Neuron (in vitro differentiated cells): ENCODE measurements at regions not wholly inside any gene's neighbourhood (a gene's known extent, or its start where the extent isn't known, plus 50 kb on each side); places are given as distances from the start of the nearest gene placed in this dataset.
A peak's percentile ranks its signal among the peaks of the same experiment; 100 is the strongest.
"Not testable (repeated sequence)": the region's sequence is repeated elsewhere in the genome, so short reads cannot be mapped to it uniquely, and the experiment has no call there.

Experiments
- H2AFZ ChIP-seq: one replicate; pipeline ENCODE4 v1.6.1; 2013; ENCODE audit warnings: low read depth, mild to moderate bottlenecking, inconsistent platforms, low read length, moderate library complexity
- H3K27me3 ChIP-seq: one replicate; pipeline ENCODE4 v1.6.1; 2013; ENCODE audit warnings: low read length; ENCODE audit not compliant: insufficient read depth
- H3K36me3 ChIP-seq: one replicate; pipeline ENCODE4 v1.6.1; 2013; ENCODE audit warnings: low read length; ENCODE audit not compliant: insufficient read depth
- H3K4me1 ChIP-seq: one replicate; pipeline ENCODE4 v1.6.1; 2013; ENCODE audit warnings: low read length; ENCODE audit not compliant: insufficient read depth
- H3K4me3 ChIP-seq: 2 replicates; pipeline ENCODE4 v1.5.1; 2013; ENCODE audit warnings: mild to moderate bottlenecking, low read length, moderate library complexity
- H3K9me3 ChIP-seq: one replicate; pipeline ENCODE4 v1.6.1; 2013; ENCODE audit warnings: low read length

- H3K4me3 ChIP-seq, result no peak overlapping the region
- H3K27me3 ChIP-seq, result no peaks in the 10 kb centered on the region
- no peaks in the 10 kb centered on the region for H3K36me3 ChIP-seq
- no peaks in the 10 kb centered on the region for H3K9me3 ChIP-seq
- no peaks in the 10 kb centered on the region for H3K4me1 ChIP-seq
- no peak overlapping the region for H2AFZ ChIP-seq
Observed at GRCh38 chr12:27133022-27133590, 50.7 kb upstream of the C12orf71 start.

GRCh38 chr12:27140478-27140969, 58.1 kb upstream of the C12orf71 start:
- Histone ChIP-seq H3K4me1 (no peaks in the 10 kb centered on the region), H2AFZ (no peak overlapping the region), H3K36me3 (no peaks in the 10 kb centered on the region), H3K4me3 (no peak overlapping the region), H3K27me3 (no peaks in the 10 kb centered on the region), H3K9me3 (no peaks in the 10 kb centered on the region)

- H3K36me3 ChIP-seq, result no peaks in the 10 kb centered on the region
- H2AFZ ChIP-seq, result no peak overlapping the region
- no peaks in the 10 kb centered on the region for H3K27me3 ChIP-seq
- no peaks in the 10 kb centered on the region for H3K4me1 ChIP-seq
- no peaks in the 10 kb centered on the region for H3K9me3 ChIP-seq
- no peak overlapping the region for H3K4me3 ChIP-seq
Observed at GRCh38 chr12:27142101-27142721, 59.8 kb upstream of the C12orf71 start.

GRCh38 chr12:27143256-27144069, 61.1 kb upstream of the C12orf71 start:
- Histone ChIP-seq H3K27me3 (no peaks in the 10 kb centered on the region), H3K4me3 (no peak overlapping the region), H2AFZ (no peak overlapping the region), H3K9me3 (no peaks in the 10 kb centered on the region), H3K36me3 (no peaks in the 10 kb centered on the region), H3K4me1 (no peaks in the 10 kb centered on the region)

- not testable (repeated sequence) for H3K36me3 ChIP-seq, H3K9me3 ChIP-seq, H3K4me1 ChIP-seq, H2AFZ ChIP-seq, H3K27me3 ChIP-seq, H3K4me3 ChIP-seq
Observed at GRCh38 chr12:27145725-27146124, 63.3 kb upstream of the C12orf71 start.

GRCh38 chr12:27148373-27148772, 66.0 kb upstream of the C12orf71 start:
- Histone ChIP-seq H3K4me1 (no peaks in the 10 kb centered on the region), H3K9me3 (no peaks in the 10 kb centered on the region), H3K4me3 (no peak overlapping the region)

GRCh38 chr12:27148791-27149190, 66.4 kb upstream of the C12orf71 start:
- no peak overlapping the region for H3K4me3 ChIP-seq
- H3K4me1 ChIP-seq, result no peaks in the 10 kb centered on the region
- no peaks in the 10 kb centered on the region for H3K36me3 ChIP-seq
- no peak overlapping the region for H2AFZ ChIP-seq
- no peaks in the 10 kb centered on the region for H3K9me3 ChIP-seq
- H3K27me3 ChIP-seq, result no peaks in the 10 kb centered on the region

More at GRCh38 chr12:27148373-27148772, 66.0 kb upstream of the C12orf71 start:
- Histone ChIP-seq H3K36me3 (no peaks in the 10 kb centered on the region), H3K27me3 (no peaks in the 10 kb centered on the region), H2AFZ (no peak overlapping the region)

GRCh38 chr12:27151479-27151878, 69.1 kb upstream of the C12orf71 start:
- Histone ChIP-seq H3K9me3 (no peaks in the 10 kb centered on the region), H3K36me3 (no peaks in the 10 kb centered on the region), H3K4me3 (no peak overlapping the region), H2AFZ (no peak overlapping the region), H3K27me3 (no peaks in the 10 kb centered on the region), H3K4me1 (no peaks in the 10 kb centered on the region)

- Histone ChIP-seq H3K4me3 (no peak overlapping the region), H2AFZ (peak overlapping the region; percentile 51), H3K36me3 (no peaks in the 10 kb centered on the region), H3K4me1 (peaks cover 3% of the 10 kb centered on the region), H3K27me3 (no peaks in the 10 kb centered on the region), H3K9me3 (no peaks in the 10 kb centered on the region)
Observed at GRCh38 chr12:27158297-27158696, 75.9 kb upstream of the C12orf71 start.

GRCh38 chr12:27161458-27162228, 79.3 kb upstream of the C12orf71 start:
- H3K27me3 ChIP-seq, result no peaks in the 10 kb centered on the region
- no peaks in the 10 kb centered on the region for H3K36me3 ChIP-seq
- no peaks in the 10 kb centered on the region for H3K9me3 ChIP-seq
- no peak overlapping the region for H3K4me3 ChIP-seq
- no peak overlapping the region for H2AFZ ChIP-seq
- H3K4me1 ChIP-seq, result peaks cover 3% of the 10 kb centered on the region

GRCh38 chr12:27162229-27162537, 79.8 kb upstream of the C12orf71 start:
- no peaks in the 10 kb centered on the region for H3K36me3 ChIP-seq
- H3K4me3 ChIP-seq, result no peak overlapping the region
- no peaks in the 10 kb centered on the region for H3K27me3 ChIP-seq
- H3K4me1 ChIP-seq, result peaks cover 3% of the 10 kb centered on the region
- no peaks in the 10 kb centered on the region for H3K9me3 ChIP-seq
- H2AFZ ChIP-seq, result no peak overlapping the region

GRCh38 chr12:27163048-27163715, 80.8 kb upstream of the C12orf71 start:
- H3K27me3 ChIP-seq, result no peaks in the 10 kb centered on the region
- no peak overlapping the region for H3K4me3 ChIP-seq
- no peak overlapping the region for H2AFZ ChIP-seq
- no peaks in the 10 kb centered on the region for H3K36me3 ChIP-seq
- H3K9me3 ChIP-seq, result no peaks in the 10 kb centered on the region
- H3K4me1 ChIP-seq, result peaks cover 3% of the 10 kb centered on the region
